Memory B cell (primary cell): ENCODE measurements at regions not wholly inside any gene's neighbourhood (a gene's known extent, or its start where the extent isn't known, plus 50 kb on each side); places are given as distances from the start of the nearest gene placed in this dataset.

Experiments
- ATAC-seq: fragments of 150-1000 bp; cut with Tn5 transposase; 2 replicates; pipeline ENCODE4 v1.10.0; 2021; ENCODE audit warnings: low read depth, mild to moderate bottlenecking, moderate library complexity
- DNase-seq, 2 donors: peaks; one replicate each; pipeline ENCODE4 v3.0.0; 2022; ENCODE audit warnings: low spot score in 2 of 2
- H3K27ac Mint-ChIP-seq: one replicate; pipeline ENCODE4 v1.8.0; 2022; ENCODE audit warnings: mild to moderate bottlenecking, moderate library complexity, mixed read lengths
- H3K27me3 Mint-ChIP-seq: one replicate; pipeline ENCODE4 v1.8.0; 2022; ENCODE audit warnings: mixed read lengths
- H3K36me3 Mint-ChIP-seq: one replicate; pipeline ENCODE4 v1.8.0; 2022; ENCODE audit warnings: mild to moderate bottlenecking, mixed read lengths
- H3K4me1 Mint-ChIP-seq: one replicate; pipeline ENCODE4 v1.8.0; 2022; ENCODE audit warnings: mixed read lengths
- H3K4me3 Mint-ChIP-seq: one replicate; pipeline ENCODE4 v1.8.0; 2022; ENCODE audit warnings: mild to moderate bottlenecking, moderate library complexity, mixed read lengths
- H3K9me3 Mint-ChIP-seq: one replicate; pipeline ENCODE4 v1.8.0; 2022; ENCODE audit warnings: mixed read lengths

GRCh38 chr1:82844911-82845827 lies 1044.4 kb downstream of the ADGRL2 start:
- DNase-seq: no peak
- no peak for ATAC-seq
- no peaks in the 10 kb centered on the region for H3K27me3 Mint-ChIP-seq
- H3K27ac Mint-ChIP-seq: no peak overlapping the region
- no peaks in the 10 kb centered on the region for H3K36me3 Mint-ChIP-seq
- no peak overlapping the region for H3K4me3 Mint-ChIP-seq
- H3K9me3 Mint-ChIP-seq: no peaks in the 10 kb centered on the region
- H3K4me1 Mint-ChIP-seq: no peaks in the 10 kb centered on the region

GRCh38 chr1:82844447-82844846 lies 1043.7 kb downstream of the ADGRL2 start:
- no peak for DNase-seq
- Mint-ChIP-seq H3K9me3 (no peaks in the 10 kb centered on the region), H3K4me1 (no peaks in the 10 kb centered on the region), H3K36me3 (no peaks in the 10 kb centered on the region), H3K27me3 (no peaks in the 10 kb centered on the region), H3K27ac (no peak overlapping the region), H3K4me3 (no peak overlapping the region)
- no peak for ATAC-seq

GRCh38 chr1:82843876-82844275 lies 1043.1 kb downstream of the ADGRL2 start:
- Mint-ChIP-seq H3K27me3 (no peaks in the 10 kb centered on the region), H3K36me3 (no peaks in the 10 kb centered on the region), H3K4me1 (no peaks in the 10 kb centered on the region), H3K9me3 (no peaks in the 10 kb centered on the region), H3K27ac (no peak overlapping the region), H3K4me3 (no peak overlapping the region)
- no peak for ATAC-seq
- DNase-seq: no peak

GRCh38 chr1:82840192-82840591 lies 1039.5 kb downstream of the ADGRL2 start:
- Mint-ChIP-seq H3K27ac (no peak overlapping the region), H3K9me3 (no peaks in the 10 kb centered on the region), H3K4me3 (no peak overlapping the region), H3K4me1 (no peaks in the 10 kb centered on the region), H3K27me3 (peaks cover 1% of the 10 kb centered on the region), H3K36me3 (no peaks in the 10 kb centered on the region)
- ATAC-seq (no peak), DNase-seq (no peak)

GRCh38 chr1:82837766-82838465 lies 1037.2 kb downstream of the ADGRL2 start:
- Mint-ChIP-seq H3K36me3 (no peaks in the 10 kb centered on the region), H3K27ac (no peak overlapping the region), H3K9me3 (peaks cover 1% of the 10 kb centered on the region), H3K4me1 (no peaks in the 10 kb centered on the region), H3K4me3 (no peak overlapping the region), H3K27me3 (peaks cover 1% of the 10 kb centered on the region)
- DNase-seq: no peak
- ATAC-seq: no peak

- no peak overlapping the region for H3K4me3 Mint-ChIP-seq
- H3K4me1 Mint-ChIP-seq: no peaks in the 10 kb centered on the region
- DNase-seq: no peak
- H3K9me3 Mint-ChIP-seq: peaks cover 1% of the 10 kb centered on the region
- H3K27ac Mint-ChIP-seq: no peak overlapping the region
- H3K36me3 Mint-ChIP-seq: no peaks in the 10 kb centered on the region
- no peak for ATAC-seq
- peaks cover 1% of the 10 kb centered on the region for H3K27me3 Mint-ChIP-seq
These were observed 1036.4 kb downstream of the ADGRL2 start for GRCh38 chr1:82836973-82837680.

- DNase-seq (no peak), ATAC-seq (no peak)
- H3K9me3 Mint-ChIP-seq: peaks cover 1% of the 10 kb centered on the region
- H3K27me3 Mint-ChIP-seq: peaks cover 1% of the 10 kb centered on the region
- H3K27ac Mint-ChIP-seq: no peak overlapping the region
- no peaks in the 10 kb centered on the region for H3K36me3 Mint-ChIP-seq
- no peaks in the 10 kb centered on the region for H3K4me1 Mint-ChIP-seq
- no peak overlapping the region for H3K4me3 Mint-ChIP-seq
These were observed 1035.7 kb downstream of the ADGRL2 start for GRCh38 chr1:82836213-82836972.

GRCh38 chr1:82830690-82831380 lies 1030.1 kb downstream of the ADGRL2 start:
- Mint-ChIP-seq H3K27me3 (no peaks in the 10 kb centered on the region), H3K4me3 (no peak overlapping the region), H3K27ac (no peak overlapping the region), H3K9me3 (peaks cover 1% of the 10 kb centered on the region), H3K4me1 (no peaks in the 10 kb centered on the region), H3K36me3 (no peaks in the 10 kb centered on the region)
- DNase-seq (no peak), ATAC-seq (no peak)

- DNase-seq (no peak), ATAC-seq (no peak)
- Mint-ChIP-seq H3K4me3 (no peak overlapping the region), H3K36me3 (no peaks in the 10 kb centered on the region), H3K9me3 (no peaks in the 10 kb centered on the region), H3K27me3 (no peaks in the 10 kb centered on the region), H3K27ac (no peak overlapping the region), H3K4me1 (no peaks in the 10 kb centered on the region)
These were observed 1028.8 kb downstream of the ADGRL2 start for GRCh38 chr1:82829527-82829926.

GRCh38 chr1:82823876-82824275 lies 1023.1 kb downstream of the ADGRL2 start:
- H3K27me3 Mint-ChIP-seq: no peaks in the 10 kb centered on the region
- no peaks in the 10 kb centered on the region for H3K36me3 Mint-ChIP-seq
- H3K4me1 Mint-ChIP-seq: peaks cover 3% of the 10 kb centered on the region
- H3K9me3 Mint-ChIP-seq: no peaks in the 10 kb centered on the region
- H3K4me3 Mint-ChIP-seq: no peak overlapping the region
- H3K27ac Mint-ChIP-seq: no peak overlapping the region
- ATAC-seq: no peak
- no peak for DNase-seq

GRCh38 chr1:82820816-82821215 lies 1020.1 kb downstream of the ADGRL2 start:
- no peak overlapping the region for H3K4me3 Mint-ChIP-seq
- ATAC-seq (no peak), DNase-seq (no peak)
- H3K27me3 Mint-ChIP-seq: no peaks in the 10 kb centered on the region
- peaks cover 7% of the 10 kb centered on the region for H3K4me1 Mint-ChIP-seq
- H3K27ac Mint-ChIP-seq: no peak overlapping the region
- H3K36me3 Mint-ChIP-seq: no peaks in the 10 kb centered on the region
- peaks cover 4% of the 10 kb centered on the region for H3K9me3 Mint-ChIP-seq

GRCh38 chr1:82819234-82819633 lies 1018.5 kb downstream of the ADGRL2 start:
- Mint-ChIP-seq H3K36me3 (no peaks in the 10 kb centered on the region), H3K4me1 (peaks cover 7% of the 10 kb centered on the region), H3K27ac (no peak overlapping the region), H3K27me3 (no peaks in the 10 kb centered on the region), H3K4me3 (no peak overlapping the region), H3K9me3 (peaks cover 4% of the 10 kb centered on the region)
- ATAC-seq: peak; percentile 45
- DNase-seq: no peak

GRCh38 chr1:82818586-82818985 lies 1017.9 kb downstream of the ADGRL2 start:
- DNase-seq (no peak), ATAC-seq (no peak)
- H3K27me3 Mint-ChIP-seq: no peaks in the 10 kb centered on the region
- peaks cover 4% of the 10 kb centered on the region for H3K9me3 Mint-ChIP-seq
- H3K27ac Mint-ChIP-seq: no peak overlapping the region
- no peak overlapping the region for H3K4me3 Mint-ChIP-seq
- no peaks in the 10 kb centered on the region for H3K36me3 Mint-ChIP-seq
- peaks cover 7% of the 10 kb centered on the region for H3K4me1 Mint-ChIP-seq
